ENCODE measurements at regions not wholly inside any gene's neighbourhood (a gene's known extent, or its start where the extent isn't known, plus 50 kb on each side); places are given as distances from the start of the nearest gene placed in this dataset.

GRCh38 chr10:10307036-10307435, 710.6 kb upstream of the CELF2 start:
- no peak for DNase-seq

DNA sequence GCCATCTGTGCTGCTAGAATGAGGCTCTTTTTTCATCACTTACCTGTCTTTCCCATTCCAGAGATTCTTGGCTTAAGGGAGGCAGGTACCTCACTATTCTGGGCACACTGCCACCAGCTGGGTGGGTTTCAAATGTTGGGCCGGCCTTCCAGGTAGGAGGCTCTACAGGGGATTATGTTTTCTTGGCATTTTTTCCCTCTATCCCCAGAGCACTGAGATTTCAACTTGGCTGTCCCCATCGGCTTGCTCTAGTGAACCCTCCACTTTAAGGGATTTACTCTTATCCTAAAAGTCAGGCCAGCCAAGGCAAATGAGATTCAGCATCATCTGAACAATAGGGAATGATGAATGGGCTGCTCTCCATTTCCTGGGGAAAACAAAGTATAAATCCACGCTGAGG, 710.1 kb upstream of the CELF2 start:
- no peak for DNase-seq

- no peak for DNase-seq
Measured at GRCh38 chr10:10310498-10310897, 707.2 kb upstream of the CELF2 start.

DNA sequence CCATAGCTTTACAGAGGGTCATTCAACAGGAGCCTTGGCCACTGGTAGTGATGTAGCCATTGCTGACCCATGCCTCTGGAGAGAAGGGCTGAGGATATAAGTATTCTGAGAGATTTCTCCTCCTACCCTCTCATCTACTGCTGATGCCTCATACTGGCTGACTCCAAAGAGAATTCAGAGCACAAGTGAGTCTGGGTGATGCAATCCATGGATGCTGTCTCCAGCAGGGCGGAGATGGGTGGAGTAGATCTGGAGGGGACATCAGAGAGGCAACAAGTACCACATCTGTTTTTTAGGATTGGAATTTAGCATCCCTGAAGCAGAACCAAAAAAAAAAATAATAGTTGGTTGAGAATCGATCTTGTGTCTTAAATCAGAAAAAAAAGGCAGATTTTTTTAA, 705.7 kb upstream of the CELF2 start:
- no peak for DNase-seq

DNA sequence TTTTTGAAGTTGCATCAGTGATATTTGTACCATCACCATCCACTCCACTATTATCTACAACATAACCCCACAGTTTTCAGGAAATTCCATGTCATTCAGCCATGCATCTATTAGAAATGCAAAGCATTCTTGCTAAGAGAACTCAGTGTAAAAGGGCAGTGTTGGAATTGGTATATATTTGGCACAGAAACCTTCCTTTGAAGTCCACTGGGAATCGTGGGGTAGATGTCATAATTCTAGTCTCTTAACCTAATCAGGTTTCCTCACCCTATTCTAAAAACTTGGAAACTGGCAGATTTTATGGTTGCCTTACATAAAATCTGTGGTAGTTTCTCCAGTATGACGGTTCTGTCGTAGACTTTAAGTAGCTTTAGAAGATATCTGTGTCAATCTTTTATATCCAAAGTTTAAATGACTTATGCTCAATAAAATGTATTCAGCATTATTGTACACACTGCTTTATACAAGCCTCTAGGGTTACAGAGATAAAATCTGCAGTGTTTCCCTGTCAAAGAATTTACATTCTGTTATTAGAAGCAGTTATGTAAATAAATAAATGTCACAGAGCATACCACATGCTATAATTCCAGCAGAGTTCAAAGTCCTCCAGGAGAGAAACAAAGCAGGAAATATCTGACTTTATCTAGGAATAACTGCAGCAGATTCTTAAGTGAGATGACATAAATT, 704.4 kb upstream of the CELF2 start:
- no peak for DNase-seq

DNA sequence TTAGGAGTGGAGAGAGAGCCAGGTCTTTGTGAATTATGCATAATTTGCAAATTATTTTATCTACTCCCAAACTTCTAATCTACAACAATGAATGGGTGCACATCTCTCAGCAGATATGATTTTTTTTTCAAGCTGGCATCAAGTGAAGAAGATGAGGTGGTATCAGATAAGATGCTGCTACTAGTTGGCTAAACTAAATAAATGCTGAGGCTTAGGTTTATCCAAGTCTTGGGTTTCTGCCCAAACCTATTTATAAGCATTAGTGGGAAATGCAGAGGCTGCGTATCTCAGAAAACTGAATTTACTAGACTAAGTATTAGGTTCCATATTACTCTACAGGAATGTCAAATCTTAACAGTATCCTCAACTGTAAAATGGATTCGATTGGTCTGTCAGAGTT, 703.0 kb upstream of the CELF2 start:
- no peak for DNase-seq

GRCh38 chr10:10315989-10316388, 701.7 kb upstream of the CELF2 start:
- no peak for DNase-seq

DNA sequence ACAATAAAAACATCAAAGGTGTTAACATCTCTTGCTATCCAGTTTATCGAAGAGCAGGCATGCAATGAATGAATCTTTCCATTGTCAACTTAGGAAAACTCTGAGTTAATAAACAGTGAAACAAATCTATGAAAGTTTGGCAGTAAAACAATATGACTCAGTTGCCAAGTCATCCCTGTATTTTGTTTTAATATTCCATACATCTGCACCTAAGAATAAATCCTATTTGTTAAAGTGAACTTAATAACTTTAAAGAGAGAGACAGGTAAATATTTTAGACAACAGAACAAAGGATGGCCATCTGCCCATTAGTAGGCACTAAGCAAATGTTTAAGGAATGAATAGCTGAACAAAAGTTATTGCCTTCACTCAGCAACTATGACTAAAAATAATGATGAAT, 700.5 kb upstream of the CELF2 start:
- DNase-seq = no peak

DNA sequence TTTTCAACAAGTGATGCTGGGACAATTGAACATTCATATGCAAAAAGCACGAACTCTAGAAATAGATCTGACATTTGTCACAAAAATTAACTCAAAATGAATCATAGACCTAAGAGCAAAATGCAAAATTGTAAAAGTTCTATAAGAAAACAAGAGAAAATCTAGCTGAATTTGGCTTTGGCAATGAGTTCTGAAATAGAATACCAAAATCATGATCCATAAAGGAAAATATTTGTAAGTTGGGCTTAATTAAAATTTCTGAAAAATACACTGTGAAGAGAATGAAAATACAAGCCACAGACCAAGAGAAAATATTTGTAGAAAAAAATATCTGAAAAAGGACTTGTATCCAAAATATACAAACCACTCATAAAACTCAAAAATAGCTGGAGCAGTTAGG, 698.8 kb upstream of the CELF2 start:
- DNase-seq = no peak

DNA sequence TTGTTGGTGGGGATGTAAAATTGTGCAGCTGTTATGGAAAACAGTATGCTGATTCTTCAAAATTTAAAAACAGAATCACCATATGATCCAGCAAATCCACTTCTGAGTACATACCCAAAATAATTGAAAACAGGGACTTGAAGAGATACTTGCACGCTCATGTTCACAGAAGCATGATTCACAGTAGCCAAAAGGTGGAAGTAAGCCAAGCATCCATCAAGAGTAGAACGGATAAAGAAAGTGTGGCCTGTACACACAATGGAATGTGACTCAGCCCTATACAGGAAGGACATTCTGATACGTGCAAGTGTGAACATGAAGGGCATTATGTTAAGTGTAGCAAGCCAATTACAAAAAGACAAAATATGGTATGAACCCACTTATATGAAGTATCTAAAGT, 696.7 kb upstream of the CELF2 start:
- DNase-seq = no peak

- no peak for DNase-seq
Measured at GRCh38 chr10:10326116-10326515, 691.6 kb upstream of the CELF2 start.

- DNase-seq = no peak
Measured at GRCh38 chr10:10327934-10328333, 689.7 kb upstream of the CELF2 start.

DNA sequence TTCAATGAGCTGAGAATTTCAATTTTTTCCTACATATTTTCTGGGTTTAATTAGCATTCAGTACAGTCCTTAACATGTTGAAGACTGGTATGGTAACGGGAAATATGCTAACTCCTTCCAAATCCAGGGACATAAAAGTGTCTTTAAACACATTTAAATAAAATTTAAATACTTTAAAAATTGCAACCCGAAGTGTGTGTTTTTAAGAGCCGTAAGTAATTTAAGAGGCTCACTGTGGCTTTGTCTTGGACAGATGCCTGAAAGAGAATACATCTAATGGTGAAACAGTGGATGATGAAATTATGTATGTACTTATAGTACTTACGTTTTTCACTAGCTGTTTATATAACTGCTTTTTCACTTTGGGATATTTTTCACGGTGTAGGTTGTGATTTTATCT, 687.3 kb upstream of the CELF2 start:
- no peak for DNase-seq

DNA sequence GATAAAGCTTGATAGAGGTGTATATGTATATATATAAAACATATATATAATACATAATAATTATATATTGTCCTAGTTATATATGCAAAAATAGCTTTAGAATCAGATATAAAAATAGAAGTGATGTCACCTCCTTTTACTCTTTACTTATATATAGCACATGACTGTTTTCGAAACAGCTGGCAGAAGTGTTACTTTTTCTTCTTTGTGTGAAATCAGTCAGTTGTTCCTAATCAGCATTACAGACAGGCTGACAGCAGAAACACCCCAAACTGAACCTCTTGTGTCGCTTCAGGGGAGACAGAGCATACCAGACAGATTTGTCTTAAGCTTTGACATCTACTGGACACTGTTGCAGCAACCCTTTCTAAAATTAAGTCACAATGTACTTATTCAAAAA, 684.9 kb upstream of the CELF2 start:
- no peak for DNase-seq

DNA sequence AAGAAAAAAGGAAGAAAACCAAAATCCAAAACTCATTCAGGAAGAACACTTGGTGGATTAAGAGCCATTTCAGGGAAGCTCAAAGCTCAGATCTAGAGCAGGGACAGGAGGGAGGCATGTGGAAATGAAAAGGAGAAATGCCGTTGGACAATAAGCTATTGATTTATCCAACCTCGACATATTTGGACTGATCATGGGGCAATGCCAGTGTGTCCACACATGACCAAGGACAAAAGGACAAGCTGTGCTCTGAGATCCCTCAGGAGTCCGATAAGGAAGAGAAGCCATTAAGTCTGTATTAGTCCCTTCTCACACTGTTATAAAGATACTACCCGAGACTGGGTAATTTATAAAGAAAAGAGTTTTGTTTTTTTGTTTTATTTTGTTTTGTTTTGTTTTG, 684.0 kb upstream of the CELF2 start:
- no peak for DNase-seq

- no peak for DNase-seq
Measured at GRCh38 chr10:10338339-10338738, 679.3 kb upstream of the CELF2 start.

- DNase-seq = no peak
Measured at GRCh38 chr10:10346390-10347150, 671.1 kb upstream of the CELF2 start.

DNA sequence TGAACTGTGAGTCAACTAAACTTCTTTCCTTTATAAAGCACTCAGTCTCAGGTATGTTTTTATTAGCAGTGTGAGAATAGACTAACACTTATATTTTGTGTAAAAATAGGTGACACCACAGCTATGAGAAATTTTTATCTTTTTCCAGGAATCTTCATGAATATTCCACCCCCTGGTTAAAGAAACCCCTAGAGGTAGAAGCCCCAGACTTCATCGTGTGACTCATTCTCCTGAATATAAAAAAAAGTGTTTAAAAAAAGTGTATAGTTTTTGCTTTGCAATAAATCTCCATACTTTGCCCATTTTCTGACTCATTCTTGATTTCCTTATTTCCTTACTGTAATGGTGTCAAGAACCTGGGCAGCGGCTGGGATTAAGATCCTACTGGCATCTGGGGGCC, 667.6 kb upstream of the CELF2 start:
- no peak for DNase-seq

DNA sequence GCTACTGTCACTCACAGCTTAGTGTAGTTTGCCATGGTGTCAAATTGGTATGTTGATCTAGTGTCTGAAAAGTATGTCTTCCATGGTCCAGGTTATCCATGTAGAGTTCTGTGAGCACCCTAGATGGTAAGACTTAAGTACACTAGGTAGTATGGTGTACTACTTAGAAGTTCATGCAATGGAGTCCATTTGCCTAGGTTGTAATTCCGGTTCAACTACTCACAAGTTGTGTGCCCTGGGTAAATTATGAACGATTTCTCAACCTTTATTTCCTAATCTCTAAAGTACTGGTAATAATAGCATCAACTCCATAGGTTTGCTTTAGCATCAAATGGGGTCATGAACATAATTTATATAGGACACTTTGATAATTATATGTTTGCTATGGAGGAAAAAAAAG, 666.2 kb upstream of the CELF2 start:
- DNase-seq = no peak

DNA sequence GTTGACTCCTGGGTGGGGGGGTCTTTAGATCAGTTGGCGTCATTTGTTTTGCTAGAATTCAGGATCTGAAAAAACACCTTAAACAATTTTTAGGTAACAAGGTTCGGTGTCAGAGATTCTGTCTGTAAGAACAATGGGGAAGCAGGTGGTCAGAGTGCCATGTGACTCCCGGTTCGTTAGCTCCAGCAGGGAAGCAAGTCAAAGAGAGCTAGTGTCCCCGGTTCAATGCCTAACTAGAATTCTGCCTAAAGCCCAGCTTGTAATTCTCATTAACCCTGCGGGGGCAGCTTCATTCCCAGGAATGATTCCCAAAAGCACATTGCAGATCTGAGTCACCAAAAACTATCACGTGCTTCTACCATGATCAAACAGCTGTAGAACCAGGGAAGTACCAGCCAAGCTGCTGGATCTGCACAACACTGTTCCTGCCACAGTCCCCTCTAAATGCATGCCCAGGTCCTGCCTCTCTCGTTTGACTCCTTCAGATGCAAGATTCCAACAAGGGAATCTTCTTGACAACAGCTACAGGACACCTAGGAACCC, 664.3 kb upstream of the CELF2 start:
- no peak for DNase-seq

DNA sequence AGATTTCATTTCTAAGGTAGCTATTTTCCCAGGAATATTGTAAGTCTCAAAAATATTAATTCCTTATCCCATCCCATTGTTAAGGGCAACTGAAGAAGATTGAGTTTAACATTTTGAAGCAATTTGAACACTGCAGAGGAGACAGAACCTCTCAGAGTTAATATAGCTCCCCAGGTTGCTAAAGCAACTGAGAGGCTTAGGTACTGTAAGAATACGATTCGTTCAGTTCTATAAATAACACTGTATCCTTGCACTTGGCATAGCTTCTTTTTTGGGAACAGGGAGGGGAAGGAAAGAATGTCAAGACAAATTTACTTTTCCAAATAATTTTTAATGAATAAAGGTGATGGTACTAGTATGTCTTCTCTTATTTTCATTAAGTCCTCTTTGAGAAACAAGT, 658.4 kb upstream of the CELF2 start:
- no peak for DNase-seq

DNA sequence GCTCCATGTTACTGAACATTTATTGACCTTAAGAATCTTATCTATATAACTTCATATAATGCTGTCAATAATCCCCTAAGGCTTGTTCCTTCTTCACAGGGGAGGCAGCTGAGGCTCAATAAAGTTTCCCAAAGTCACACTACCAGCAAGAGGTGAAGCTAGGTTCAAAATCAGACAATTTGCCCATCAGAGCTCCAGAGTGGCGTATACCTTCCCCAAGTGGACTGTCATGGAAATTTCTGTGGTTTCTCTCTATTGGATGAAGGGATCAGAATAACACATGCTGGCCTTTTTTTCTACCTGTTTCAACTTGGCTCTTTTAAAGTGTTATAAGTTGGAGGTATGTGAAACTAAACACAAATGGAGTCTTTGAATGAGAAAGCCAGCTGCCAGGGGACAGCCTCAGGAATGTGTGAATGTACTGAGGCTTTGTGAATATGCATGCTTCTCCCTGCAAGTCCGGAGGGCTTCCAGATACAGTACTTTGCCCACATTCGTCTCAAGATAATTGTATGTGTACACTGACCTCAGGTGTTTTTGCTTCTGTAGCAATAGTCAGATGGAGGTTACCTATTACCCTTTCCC, 656.3 kb upstream of the CELF2 start:
- no peak for DNase-seq

DNA sequence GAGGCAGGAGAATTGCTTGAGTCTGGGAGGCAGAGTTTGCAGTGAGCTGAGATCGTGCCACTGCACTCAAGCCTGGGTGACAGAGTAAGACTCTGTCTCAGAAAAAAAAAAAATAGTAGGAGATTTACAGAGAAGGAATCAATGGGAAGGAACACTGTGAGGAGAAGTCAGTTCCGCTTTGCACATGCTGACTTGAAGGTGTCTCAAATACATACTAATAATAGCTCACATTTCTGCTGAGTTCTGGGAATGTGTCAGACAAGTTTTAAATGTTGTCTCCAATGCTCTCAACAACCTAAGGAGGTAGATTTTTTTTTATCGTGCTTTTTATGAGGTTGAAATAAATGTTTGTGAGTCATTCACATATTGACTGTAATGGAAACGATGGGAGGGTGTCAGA, 654.9 kb upstream of the CELF2 start:
- DNase-seq = no peak

GRCh38 chr10:10363217-10363616, 654.5 kb upstream of the CELF2 start:
- no peak for DNase-seq

Data from COR-L47 (cell line).